ENCODE measurements at regions not wholly inside any gene's neighbourhood (a gene's known extent, or its start where the extent isn't known, plus 50 kb on each side); places are given as distances from the start of the nearest gene placed in this dataset.

DNA sequence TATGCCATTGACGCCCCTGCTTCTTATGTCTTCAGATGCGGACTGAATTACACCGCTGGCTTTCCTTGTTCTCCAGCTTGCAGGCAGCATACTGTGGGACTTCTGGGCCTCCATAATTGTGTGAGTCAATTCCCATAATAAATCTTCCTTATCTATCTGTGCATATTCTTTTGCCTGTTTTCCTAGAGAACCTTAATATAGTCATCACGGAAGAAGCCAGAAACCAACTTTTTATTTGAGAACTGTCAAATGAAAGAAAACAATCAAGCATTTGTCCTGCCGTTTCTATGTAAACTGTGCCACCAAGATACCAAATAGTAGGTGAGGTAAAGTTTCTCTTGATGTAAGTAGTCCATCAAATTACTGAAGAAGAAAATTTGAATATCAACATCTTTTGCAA is 51.8 kb upstream of the B3GALNT1 start:
- DNase-seq (ENCODE audit: low spot score) = no peak

DNA sequence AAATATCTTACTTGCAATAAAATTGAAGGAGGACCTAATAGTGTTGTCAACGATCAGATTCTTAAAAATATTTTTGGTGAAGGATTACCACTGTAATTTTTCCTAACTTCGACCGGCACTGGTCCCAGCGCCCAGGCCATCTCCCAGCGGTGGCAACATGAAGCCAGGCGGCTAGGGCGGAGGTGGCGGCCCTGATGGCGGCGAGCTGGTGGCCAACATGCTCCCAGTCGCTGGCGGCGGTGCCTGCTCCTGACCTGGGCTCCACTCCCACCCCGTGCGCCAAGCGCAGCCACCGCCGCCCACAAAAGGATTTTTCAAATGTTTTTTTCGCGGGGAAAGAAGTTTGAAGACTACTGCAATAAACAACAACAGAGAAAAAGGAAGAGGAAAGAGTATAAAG is 56.5 kb upstream of the B3GALNT1 start:
- no peak for DNase-seq (ENCODE audit: low spot score)

DNA sequence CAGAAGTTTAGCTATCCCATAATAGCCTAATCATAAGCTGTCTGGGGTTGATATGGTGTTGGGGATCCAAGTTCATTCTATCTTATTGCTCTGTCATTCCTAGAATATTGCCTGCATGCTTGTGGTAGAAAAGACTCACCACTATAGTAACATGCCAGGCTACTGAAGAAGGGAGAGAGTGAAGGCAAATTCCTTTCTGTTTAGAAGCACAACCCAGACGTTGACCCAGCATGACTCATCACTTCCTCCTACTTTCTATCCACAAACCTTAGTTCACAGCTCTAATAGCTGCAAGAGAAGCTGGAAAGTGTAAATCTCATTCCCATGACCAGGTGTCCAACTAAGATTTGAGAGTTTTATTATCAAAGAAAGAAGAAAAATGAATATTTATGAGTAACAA is 57.8 kb upstream of the NMD3 start:
- DNase-seq (ENCODE audit: low spot score) = peak; percentile 40

DNA sequence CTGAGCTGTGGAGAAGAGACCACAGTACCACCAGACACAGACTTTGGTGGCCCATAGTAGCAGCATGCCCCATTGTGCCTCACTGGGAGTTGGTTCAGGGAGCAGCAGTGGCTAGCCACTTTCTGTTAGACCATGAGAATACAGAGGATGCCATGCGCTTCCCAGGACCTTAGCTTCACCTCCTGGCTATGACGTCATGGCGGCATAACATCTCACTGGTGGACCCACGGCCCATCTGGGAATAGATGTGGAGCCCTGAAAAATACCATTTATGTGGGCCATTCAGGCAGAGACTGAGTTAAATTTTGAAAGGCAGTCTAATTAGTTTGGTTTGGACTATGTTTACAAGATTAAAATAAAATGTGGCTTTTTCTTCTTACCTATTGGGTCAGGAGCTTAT is 55.1 kb upstream of the NMD3 start:
- DNase-seq (ENCODE audit: low spot score) = no peak

DNA sequence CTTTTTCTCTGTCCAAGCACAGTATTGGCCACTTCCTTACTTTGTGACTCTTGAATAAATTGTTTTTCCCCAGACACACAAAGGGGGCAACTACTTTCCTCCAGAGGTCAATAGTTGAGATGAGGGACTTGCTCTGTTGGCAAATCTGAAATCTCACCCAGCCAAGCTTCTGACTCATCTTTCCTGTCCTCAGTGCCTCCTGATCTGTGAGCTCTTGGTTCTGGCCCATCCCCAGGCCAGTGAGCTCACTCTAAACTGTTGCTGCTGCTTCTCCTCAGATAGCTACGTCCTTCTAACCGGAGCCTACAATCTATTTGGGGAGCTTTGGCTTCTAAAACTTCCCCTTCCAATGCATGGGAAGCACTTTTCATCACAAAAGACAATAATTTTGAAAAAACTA is 50.0 kb upstream of the NMD3 start:
- no peak for DNase-seq (ENCODE audit: low spot score)
